Ishikawa (cell line): ENCODE measurements at regions not wholly inside any gene's neighbourhood (a gene's known extent, or its start where the extent isn't known, plus 50 kb on each side); places are given as distances from the start of the nearest gene placed in this dataset.

Experiments
- CEBPB ChIP-seq: IDR thresholded peaks from 2 replicates; pipeline ENCODE4 v1.6.1; 2012
- CREB1 ChIP-seq: IDR thresholded peaks from 2 replicates; pipeline ENCODE4 v1.6.1; 2012; ENCODE audit warnings: low read depth
- EP300 ChIP-seq: IDR thresholded peaks from 2 replicates; pipeline ENCODE4 v1.6.1; 2012; ENCODE audit warnings: borderline replicate concordance
- FOXM1 ChIP-seq: IDR thresholded peaks from 2 replicates; pipeline ENCODE4 v1.6.1; 2012; ENCODE audit warnings: low read depth, borderline replicate concordance
- MAX ChIP-seq: IDR thresholded peaks from 2 replicates; pipeline ENCODE4 v1.6.1; 2012
- NFIC ChIP-seq: IDR thresholded peaks from 2 replicates; pipeline ENCODE4 v1.6.1; 2012
- RAD21 ChIP-seq: IDR thresholded peaks from 2 replicates; pipeline ENCODE4 v1.6.1; 2012; ENCODE audit warnings: low read depth
- REST ChIP-seq: IDR thresholded peaks from 2 replicates; pipeline ENCODE4 v1.6.1; 2012; ENCODE audit warnings: low read depth, mild to moderate bottlenecking
- TAF1 ChIP-seq: IDR thresholded peaks from 2 replicates; pipeline ENCODE4 v1.6.1; 2012; ENCODE audit warnings: low read depth, mild to moderate bottlenecking
- TCF12 ChIP-seq: IDR thresholded peaks from 2 replicates; pipeline ENCODE4 v1.6.1; 2012; ENCODE audit warnings: low read depth
- USF1 ChIP-seq: IDR thresholded peaks from 2 replicates; pipeline ENCODE4 v1.6.1; 2012
- YY1 ChIP-seq: IDR thresholded peaks from 2 replicates; pipeline ENCODE4 v1.6.1; 2012; ENCODE audit warnings: low read depth
- ZBTB7A ChIP-seq: IDR thresholded peaks from 2 replicates; pipeline ENCODE4 v1.6.1; 2012; ENCODE audit warnings: low read depth

- TF ChIP-seq YY1 = no peak
- TF ChIP-seq MAX = no peak
- no peak for TF ChIP-seq REST
- TF ChIP-seq CREB1 = no peak
- TF ChIP-seq USF1 = no peak
- TF ChIP-seq CEBPB = no peak
- TF ChIP-seq EP300 = no peak
- TF ChIP-seq ZBTB7A = no peak
- no peak for TF ChIP-seq TAF1
- no peak for TF ChIP-seq RAD21
- no peak for TF ChIP-seq FOXM1
- no peak for TF ChIP-seq NFIC
- TF ChIP-seq TCF12 = no peak
Observed at GRCh38 chr4:147060151-147060931, 114.7 kb upstream of the TTC29 start.
